ENCODE measurements at regions not wholly inside any gene's neighbourhood (a gene's known extent, or its start where the extent isn't known, plus 50 kb on each side); places are given as distances from the start of the nearest gene placed in this dataset.

DNA sequence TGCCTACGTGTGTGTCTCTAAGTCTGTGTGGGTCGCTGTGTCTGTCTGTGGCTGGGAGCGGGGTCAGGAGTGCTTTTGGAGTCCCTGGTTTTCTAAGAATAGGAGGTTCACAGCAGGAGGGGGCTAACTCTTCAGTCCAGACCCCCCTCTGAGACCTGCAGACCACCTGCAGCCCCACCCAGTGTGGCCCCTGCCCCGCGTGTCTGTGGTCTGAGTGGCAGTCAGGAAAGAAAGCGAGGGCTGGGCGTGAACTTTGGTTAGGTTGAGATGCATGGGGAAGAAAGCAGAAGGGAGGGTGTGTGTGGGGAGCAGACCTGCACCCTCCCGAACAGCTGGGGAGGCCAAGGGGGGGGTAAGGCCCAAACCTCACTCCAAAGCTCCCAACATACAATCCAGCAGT lies 144.9 kb upstream of the TPM1 start:
- H3K27me3 ChIP-seq, result no peaks in the 10 kb centered on the region
- no peak for DNase-seq
- no peaks in the 10 kb centered on the region for H3K9me3 ChIP-seq
- H3K36me3 ChIP-seq, result no peaks in the 10 kb centered on the region
- H3K4me1 ChIP-seq, result peaks cover 22 to 55% (median 39%) of the 10 kb centered on the region in 4 donors
- intact Hi-C loops (cut with DNase I; ENCODE audit: low total_unique reads), result no loop called here
- no peak overlapping the region for H3K4me3 ChIP-seq
- TF ChIP-seq EP300 (IDR thresholded peaks at IDR 0.05), result no peak
- TF ChIP-seq POLR2A (IDR thresholded peaks at IDR 0.05), result no peak
- TF ChIP-seq, protein P1, sequence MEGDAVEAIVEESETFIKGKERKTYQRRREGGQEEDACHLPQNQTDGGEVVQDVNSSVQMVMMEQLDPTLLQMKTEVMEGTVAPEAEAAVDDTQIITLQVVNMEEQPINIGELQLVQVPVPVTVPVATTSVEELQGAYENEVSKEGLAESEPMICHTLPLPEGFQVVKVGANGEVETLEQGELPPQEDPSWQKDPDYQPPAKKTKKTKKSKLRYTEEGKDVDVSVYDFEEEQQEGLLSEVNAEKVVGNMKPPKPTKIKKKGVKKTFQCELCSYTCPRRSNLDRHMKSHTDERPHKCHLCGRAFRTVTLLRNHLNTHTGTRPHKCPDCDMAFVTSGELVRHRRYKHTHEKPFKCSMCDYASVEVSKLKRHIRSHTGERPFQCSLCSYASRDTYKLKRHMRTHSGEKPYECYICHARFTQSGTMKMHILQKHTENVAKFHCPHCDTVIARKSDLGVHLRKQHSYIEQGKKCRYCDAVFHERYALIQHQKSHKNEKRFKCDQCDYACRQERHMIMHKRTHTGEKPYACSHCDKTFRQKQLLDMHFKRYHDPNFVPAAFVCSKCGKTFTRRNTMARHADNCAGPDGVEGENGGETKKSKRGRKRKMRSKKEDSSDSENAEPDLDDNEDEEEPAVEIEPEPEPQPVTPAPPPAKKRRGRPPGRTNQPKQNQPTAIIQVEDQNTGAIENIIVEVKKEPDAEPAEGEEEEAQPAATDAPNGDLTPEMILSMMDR (IDR thresholded peaks at IDR 0.05), result no peak
- no peak for TF ChIP-seq POLR2AphosphoS5 (IDR thresholded peaks at IDR 0.05)
- 67 to 79% (median 72%) methylated on average over 8 of the region's 8 CpGs for WGBS, 5 donors
- peak overlapping the region in 4 of 5 donors; percentile 77 to 93 (median 85) for H3K27ac ChIP-seq

GRCh38 chr15:62899090-62899493 lies 143.5 kb upstream of the TPM1 start:
- Histone ChIP-seq H3K27ac (peak overlapping the region in 3 of 5 donors; percentile 85 to 93 (median 85)), H3K27me3 (no peaks in the 10 kb centered on the region), H3K36me3 (no peaks in the 10 kb centered on the region), H3K4me1 (peaks cover 22 to 56% (median 41%) of the 10 kb centered on the region in 4 donors), H3K4me3 (no peak overlapping the region), H3K9me3 (no peaks in the 10 kb centered on the region)
- DNase-seq, result peak in 1 of 2 donors; percentile 40
- 59 to 72% (median 64%) methylated on average over 2 of the region's 2 CpGs for WGBS, 5 donors
- no peak for TF ChIP-seq POLR2A (IDR thresholded peaks at IDR 0.05)
- peak; percentile 57 to 97 (median 85) for TF ChIP-seq POLR2AphosphoS5 (IDR thresholded peaks at IDR 0.05)
- TF ChIP-seq, protein P1 (IDR thresholded peaks at IDR 0.05), result no peak
- peak; percentile 99 for TF ChIP-seq EP300 (IDR thresholded peaks at IDR 0.05)
- intact Hi-C loops (cut with DNase I; ENCODE audit: low total_unique reads), result no loop called here

GRCh38 chr15:62900071-62900802 lies 142.3 kb upstream of the TPM1 start:
- Histone ChIP-seq H3K27ac (peak overlapping the region in 3 of 5 donors; percentile 85 to 93 (median 85)), H3K4me3 (no peak overlapping the region), H3K4me1 (peaks cover 22 to 51% (median 37%) of the 10 kb centered on the region in 4 donors), H3K36me3 (no peaks in the 10 kb centered on the region), H3K9me3 (no peaks in the 10 kb centered on the region), H3K27me3 (no peaks in the 10 kb centered on the region)
- WGBS, 5 donors, result 63 to 78% (median 75%) methylated on average over 11 of the region's 11 CpGs
- intact Hi-C loops (cut with DNase I; ENCODE audit: low total_unique reads), result no loop called here
- TF ChIP-seq POLR2AphosphoS5 (IDR thresholded peaks at IDR 0.05) (peak in 1 of 3 donors; percentile 32), EP300 (IDR thresholded peaks at IDR 0.05) (no peak)
- no peak for DNase-seq

DNA sequence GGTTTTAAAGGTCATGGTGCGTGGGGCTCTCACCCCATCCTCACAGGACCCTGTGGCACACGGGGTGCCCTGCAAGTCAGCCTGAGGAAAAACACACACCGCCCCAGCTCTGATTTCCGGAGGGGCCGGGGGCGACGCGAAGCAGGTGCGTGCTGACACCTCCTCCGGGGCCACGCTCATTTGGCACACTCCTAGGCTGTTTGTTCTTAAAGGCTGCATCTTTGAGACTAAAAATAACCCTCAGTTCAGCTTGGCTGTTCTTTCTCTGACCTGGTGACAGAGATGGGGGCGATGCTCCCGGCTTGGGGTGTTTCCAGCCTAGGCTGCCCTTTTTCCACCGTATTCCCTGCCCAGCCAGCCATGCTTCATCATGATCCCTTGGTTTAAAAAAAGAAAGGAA lies 141.5 kb upstream of the TPM1 start:
- intact Hi-C loops (cut with DNase I; ENCODE audit: low total_unique reads), result no loop called here
- H3K27ac ChIP-seq, result peak overlapping the region in 3 of 5 donors; percentile 85 to 93 (median 85)
- peaks cover 15 to 42% (median 30%) of the 10 kb centered on the region in 4 donors for H3K4me1 ChIP-seq
- no peaks in the 10 kb centered on the region for H3K27me3 ChIP-seq
- no peaks in the 10 kb centered on the region for H3K36me3 ChIP-seq
- no peak for TF ChIP-seq POLR2A (IDR thresholded peaks at IDR 0.05)
- TF ChIP-seq EP300 (IDR thresholded peaks at IDR 0.05), result peak; percentile 6
- TF ChIP-seq POLR2AphosphoS5 (IDR thresholded peaks at IDR 0.05), result peak in 1 of 3 donors; percentile 34
- TF ChIP-seq, protein P1 (IDR thresholded peaks at IDR 0.05), result no peak
- DNase-seq, result no peak
- no peaks in the 10 kb centered on the region for H3K9me3 ChIP-seq
- 69 to 93% (median 87%) methylated on average over 14 of the region's 14 CpGs for WGBS, 5 donors
- no peak overlapping the region for H3K4me3 ChIP-seq
